ENCODE measurements at regions not wholly inside any gene's neighbourhood (a gene's known extent, or its start where the extent isn't known, plus 50 kb on each side); places are given as distances from the start of the nearest gene placed in this dataset.

DNA sequence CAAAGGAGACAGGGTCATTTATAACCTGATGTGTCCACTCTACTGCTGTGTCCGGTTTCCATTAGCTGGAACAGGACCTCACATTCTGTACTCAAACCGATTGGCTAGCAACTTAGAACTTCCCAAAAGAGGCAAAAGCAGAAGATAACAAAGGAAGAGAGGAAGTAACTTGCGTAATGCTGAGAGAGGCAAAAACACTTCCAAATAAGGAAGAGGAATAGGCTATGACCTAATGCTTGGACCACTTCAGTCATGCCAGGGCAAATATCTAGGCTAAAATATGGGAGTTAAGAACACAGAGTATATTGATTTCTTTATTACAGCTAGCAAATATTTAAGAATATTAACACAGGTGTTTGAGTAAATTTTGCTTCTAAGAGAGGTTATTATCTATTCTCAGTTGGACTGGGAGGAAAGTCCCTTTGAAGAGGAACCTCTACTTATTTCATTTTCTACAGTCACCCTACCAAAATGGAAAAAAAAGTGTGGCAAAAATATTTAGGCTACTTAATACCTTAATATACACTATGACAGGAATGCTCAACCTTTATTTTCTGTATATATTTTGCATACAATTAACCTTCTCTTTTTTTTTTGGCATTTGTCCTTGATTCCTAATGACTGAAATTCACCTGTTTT, 499.8 kb upstream of the CHORDC1 start:
- Mint-ChIP-seq H3K4me3 (no peak overlapping the region), H3K27me3 (ENCODE audit: low read depth) (no peaks in the 10 kb centered on the region), H3K36me3 (peaks cover 4% of the 10 kb centered on the region), H3K9me3 (peaks cover 7% of the 10 kb centered on the region), H3K4me1 (peaks cover 7% of the 10 kb centered on the region), H3K27ac (peak overlapping the region; percentile 87; the same call in 1 of the 2 replicates)
- ChIA-PET POLR2A (no interaction called here), CTCF (no interaction called here)
- no peak for TF ChIP-seq PRRX2 (CRISPR knock-in tag; IDR thresholded peaks at IDR 0.05)
- no peak for TF ChIP-seq NFATC4 (CRISPR knock-in tag; IDR thresholded peaks at IDR 0.05)
- no peak for TF ChIP-seq FOXK1 (CRISPR knock-in tag; IDR thresholded peaks at IDR 0.05)
- no peak for TF ChIP-seq ESRRA (CRISPR knock-in tag; IDR thresholded peaks at IDR 0.05; ENCODE audit: borderline replicate concordance)
- no peak for TF ChIP-seq IRF2 (CRISPR knock-in tag; IDR thresholded peaks at IDR 0.05; ENCODE audit: borderline replicate concordance, low read depth)
- no peak for TF ChIP-seq ZNF671 (CRISPR knock-in tag; IDR thresholded peaks at IDR 0.05)
- TF ChIP-seq CREB1 (CRISPR knock-in tag; IDR thresholded peaks at IDR 0.05): no peak
- no peak for TF ChIP-seq FOXP1 (CRISPR knock-in tag; IDR thresholded peaks at IDR 0.05; ENCODE audit: borderline replicate concordance)
- TF ChIP-seq MYBL2 (CRISPR knock-in tag; IDR thresholded peaks at IDR 0.05): no peak
- TF ChIP-seq MXD4 (CRISPR knock-in tag; IDR thresholded peaks at IDR 0.05; ENCODE audit: borderline replicate concordance): no peak
- TF ChIP-seq, protein P1, sequence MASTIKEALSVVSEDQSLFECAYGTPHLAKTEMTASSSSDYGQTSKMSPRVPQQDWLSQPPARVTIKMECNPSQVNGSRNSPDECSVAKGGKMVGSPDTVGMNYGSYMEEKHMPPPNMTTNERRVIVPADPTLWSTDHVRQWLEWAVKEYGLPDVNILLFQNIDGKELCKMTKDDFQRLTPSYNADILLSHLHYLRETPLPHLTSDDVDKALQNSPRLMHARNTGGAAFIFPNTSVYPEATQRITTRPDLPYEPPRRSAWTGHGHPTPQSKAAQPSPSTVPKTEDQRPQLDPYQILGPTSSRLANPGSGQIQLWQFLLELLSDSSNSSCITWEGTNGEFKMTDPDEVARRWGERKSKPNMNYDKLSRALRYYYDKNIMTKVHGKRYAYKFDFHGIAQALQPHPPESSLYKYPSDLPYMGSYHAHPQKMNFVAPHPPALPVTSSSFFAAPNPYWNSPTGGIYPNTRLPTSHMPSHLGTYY (CRISPR knock-in tag; IDR thresholded peaks at IDR 0.05): no peak
- TF ChIP-seq, protein P2, sequence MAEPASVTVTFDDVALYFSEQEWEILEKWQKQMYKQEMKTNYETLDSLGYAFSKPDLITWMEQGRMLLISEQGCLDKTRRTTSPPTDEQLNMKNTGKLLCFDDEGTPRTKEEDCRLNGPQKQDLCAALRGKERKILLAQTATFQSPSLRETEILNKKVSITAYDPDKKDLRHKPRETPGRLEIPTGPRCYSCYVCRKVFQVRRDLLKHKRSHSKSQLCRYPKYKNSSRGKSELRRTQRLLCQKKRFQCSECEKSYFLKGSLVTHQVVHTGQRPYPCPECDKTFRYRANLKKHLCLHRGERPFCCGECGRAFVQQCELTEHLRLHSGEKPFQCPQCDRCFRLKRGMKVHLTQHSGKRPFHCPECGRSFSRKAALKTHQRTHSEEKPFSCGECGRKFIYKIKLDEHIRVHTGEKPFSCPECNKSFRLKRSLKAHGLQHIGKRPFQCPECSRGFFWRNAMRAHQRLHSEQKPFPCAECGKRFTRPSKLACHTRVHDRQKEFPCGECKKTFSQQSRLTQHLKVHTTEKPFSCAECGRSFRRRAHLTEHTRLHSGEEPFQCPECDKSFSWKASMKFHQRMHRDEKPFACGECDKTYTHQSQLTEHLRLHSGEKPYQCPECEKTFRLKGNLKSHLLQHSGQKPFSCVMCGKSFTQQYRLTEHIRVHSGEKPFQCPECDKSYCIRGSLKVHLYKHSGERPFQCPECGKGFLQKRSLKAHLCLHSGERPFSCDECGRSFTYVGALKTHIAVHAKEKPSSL (CRISPR knock-in tag; conservative IDR thresholded peaks at IDR 0.05): no peak
- TF ChIP-seq, protein P3, sequence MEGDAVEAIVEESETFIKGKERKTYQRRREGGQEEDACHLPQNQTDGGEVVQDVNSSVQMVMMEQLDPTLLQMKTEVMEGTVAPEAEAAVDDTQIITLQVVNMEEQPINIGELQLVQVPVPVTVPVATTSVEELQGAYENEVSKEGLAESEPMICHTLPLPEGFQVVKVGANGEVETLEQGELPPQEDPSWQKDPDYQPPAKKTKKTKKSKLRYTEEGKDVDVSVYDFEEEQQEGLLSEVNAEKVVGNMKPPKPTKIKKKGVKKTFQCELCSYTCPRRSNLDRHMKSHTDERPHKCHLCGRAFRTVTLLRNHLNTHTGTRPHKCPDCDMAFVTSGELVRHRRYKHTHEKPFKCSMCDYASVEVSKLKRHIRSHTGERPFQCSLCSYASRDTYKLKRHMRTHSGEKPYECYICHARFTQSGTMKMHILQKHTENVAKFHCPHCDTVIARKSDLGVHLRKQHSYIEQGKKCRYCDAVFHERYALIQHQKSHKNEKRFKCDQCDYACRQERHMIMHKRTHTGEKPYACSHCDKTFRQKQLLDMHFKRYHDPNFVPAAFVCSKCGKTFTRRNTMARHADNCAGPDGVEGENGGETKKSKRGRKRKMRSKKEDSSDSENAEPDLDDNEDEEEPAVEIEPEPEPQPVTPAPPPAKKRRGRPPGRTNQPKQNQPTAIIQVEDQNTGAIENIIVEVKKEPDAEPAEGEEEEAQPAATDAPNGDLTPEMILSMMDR (IDR thresholded peaks at IDR 0.05): no peak
- TF ChIP-seq, protein P4, sequence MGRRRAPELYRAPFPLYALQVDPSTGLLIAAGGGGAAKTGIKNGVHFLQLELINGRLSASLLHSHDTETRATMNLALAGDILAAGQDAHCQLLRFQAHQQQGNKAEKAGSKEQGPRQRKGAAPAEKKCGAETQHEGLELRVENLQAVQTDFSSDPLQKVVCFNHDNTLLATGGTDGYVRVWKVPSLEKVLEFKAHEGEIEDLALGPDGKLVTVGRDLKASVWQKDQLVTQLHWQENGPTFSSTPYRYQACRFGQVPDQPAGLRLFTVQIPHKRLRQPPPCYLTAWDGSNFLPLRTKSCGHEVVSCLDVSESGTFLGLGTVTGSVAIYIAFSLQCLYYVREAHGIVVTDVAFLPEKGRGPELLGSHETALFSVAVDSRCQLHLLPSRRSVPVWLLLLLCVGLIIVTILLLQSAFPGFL (CRISPR knock-in tag; IDR thresholded peaks at IDR 0.05; ENCODE audit: borderline replicate concordance): no peak
- TF ChIP-seq GABPB1 (CRISPR knock-in tag; IDR thresholded peaks at IDR 0.05): no peak
- no peak for ATAC-seq
- DNase-seq (ENCODE audit: low spot score): no peak

DNA sequence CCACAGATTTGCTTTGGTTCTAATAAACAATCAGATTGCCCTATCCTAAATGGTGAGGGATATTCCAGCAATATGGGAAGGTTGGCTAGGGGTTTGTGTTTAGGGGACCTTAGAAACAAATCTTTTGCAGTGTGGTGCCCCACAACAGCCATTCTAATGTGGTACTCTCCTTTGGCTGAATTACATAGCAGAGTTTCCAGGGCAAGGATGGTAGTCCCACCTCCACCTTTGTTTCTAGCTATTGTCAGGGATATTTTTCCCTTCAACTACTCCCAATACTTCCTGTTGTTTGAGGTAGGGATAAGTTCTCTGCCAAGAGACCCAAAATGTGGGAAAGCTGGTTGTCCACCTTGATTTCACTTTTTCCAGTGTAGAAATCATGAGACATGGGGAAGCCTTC, 494.7 kb upstream of the CHORDC1 start:
- H3K27ac Mint-ChIP-seq: peak overlapping the region; percentile 72
- H3K4me1 Mint-ChIP-seq: peaks cover 14% of the 10 kb centered on the region
- POLR2A ChIA-PET: no interaction called here
- TF ChIP-seq NFATC4 (CRISPR knock-in tag; IDR thresholded peaks at IDR 0.05) (no peak), CBFB (CRISPR knock-in tag; IDR thresholded peaks at IDR 0.05; ENCODE audit: low read depth) (no peak), IRF2 (CRISPR knock-in tag; IDR thresholded peaks at IDR 0.05; ENCODE audit: borderline replicate concordance, low read depth) (no peak), ZNF219 (CRISPR knock-in tag; IDR thresholded peaks at IDR 0.05; ENCODE audit: borderline replicate concordance) (no peak), SP1 (CRISPR knock-in tag; conservative IDR thresholded peaks at IDR 0.05) (no peak), TEAD1 (CRISPR knock-in tag; IDR thresholded peaks at IDR 0.05) (no peak), KAT7 (CRISPR knock-in tag; IDR thresholded peaks at IDR 0.05; ENCODE audit: borderline replicate concordance) (no peak)
- TF ChIP-seq, protein P4 (CRISPR knock-in tag; IDR thresholded peaks at IDR 0.05; ENCODE audit: borderline replicate concordance): no peak
- TF ChIP-seq, protein P5, sequence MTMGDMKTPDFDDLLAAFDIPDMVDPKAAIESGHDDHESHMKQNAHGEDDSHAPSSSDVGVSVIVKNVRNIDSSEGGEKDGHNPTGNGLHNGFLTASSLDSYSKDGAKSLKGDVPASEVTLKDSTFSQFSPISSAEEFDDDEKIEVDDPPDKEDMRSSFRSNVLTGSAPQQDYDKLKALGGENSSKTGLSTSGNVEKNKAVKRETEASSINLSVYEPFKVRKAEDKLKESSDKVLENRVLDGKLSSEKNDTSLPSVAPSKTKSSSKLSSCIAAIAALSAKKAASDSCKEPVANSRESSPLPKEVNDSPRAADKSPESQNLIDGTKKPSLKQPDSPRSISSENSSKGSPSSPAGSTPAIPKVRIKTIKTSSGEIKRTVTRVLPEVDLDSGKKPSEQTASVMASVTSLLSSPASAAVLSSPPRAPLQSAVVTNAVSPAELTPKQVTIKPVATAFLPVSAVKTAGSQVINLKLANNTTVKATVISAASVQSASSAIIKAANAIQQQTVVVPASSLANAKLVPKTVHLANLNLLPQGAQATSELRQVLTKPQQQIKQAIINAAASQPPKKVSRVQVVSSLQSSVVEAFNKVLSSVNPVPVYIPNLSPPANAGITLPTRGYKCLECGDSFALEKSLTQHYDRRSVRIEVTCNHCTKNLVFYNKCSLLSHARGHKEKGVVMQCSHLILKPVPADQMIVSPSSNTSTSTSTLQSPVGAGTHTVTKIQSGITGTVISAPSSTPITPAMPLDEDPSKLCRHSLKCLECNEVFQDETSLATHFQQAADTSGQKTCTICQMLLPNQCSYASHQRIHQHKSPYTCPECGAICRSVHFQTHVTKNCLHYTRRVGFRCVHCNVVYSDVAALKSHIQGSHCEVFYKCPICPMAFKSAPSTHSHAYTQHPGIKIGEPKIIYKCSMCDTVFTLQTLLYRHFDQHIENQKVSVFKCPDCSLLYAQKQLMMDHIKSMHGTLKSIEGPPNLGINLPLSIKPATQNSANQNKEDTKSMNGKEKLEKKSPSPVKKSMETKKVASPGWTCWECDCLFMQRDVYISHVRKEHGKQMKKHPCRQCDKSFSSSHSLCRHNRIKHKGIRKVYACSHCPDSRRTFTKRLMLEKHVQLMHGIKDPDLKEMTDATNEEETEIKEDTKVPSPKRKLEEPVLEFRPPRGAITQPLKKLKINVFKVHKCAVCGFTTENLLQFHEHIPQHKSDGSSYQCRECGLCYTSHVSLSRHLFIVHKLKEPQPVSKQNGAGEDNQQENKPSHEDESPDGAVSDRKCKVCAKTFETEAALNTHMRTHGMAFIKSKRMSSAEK (CRISPR knock-in tag; IDR thresholded peaks at IDR 0.05; ENCODE audit: borderline replicate concordance): no peak
- TF ChIP-seq, protein P6, sequence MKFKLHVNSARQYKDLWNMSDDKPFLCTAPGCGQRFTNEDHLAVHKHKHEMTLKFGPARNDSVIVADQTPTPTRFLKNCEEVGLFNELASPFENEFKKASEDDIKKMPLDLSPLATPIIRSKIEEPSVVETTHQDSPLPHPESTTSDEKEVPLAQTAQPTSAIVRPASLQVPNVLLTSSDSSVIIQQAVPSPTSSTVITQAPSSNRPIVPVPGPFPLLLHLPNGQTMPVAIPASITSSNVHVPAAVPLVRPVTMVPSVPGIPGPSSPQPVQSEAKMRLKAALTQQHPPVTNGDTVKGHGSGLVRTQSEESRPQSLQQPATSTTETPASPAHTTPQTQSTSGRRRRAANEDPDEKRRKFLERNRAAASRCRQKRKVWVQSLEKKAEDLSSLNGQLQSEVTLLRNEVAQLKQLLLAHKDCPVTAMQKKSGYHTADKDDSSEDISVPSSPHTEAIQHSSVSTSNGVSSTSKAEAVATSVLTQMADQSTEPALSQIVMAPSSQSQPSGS (CRISPR knock-in tag; IDR thresholded peaks at IDR 0.05; ENCODE audit: borderline replicate concordance, low read depth): no peak

More for the DNA sequence above, 494.7 kb upstream of the CHORDC1 start:
- CTCF ChIA-PET: interaction anchor here (1.3 kb wide), 1 partner anchor 78 kb away, joined by 4 read pairs; no protein-coding TSS in a partner anchor
- H3K36me3 Mint-ChIP-seq: peaks cover 20% of the 10 kb centered on the region
- H3K9me3 Mint-ChIP-seq: peaks cover 28% of the 10 kb centered on the region
- ATAC-seq (peak; percentile 90), DNase-seq (ENCODE audit: low spot score) (no peak)
- H3K27me3 Mint-ChIP-seq (ENCODE audit: low read depth): no peaks in the 10 kb centered on the region
- no peak overlapping the region for H3K4me3 Mint-ChIP-seq
